ENCODE measurements at regions not wholly inside any gene's neighbourhood (a gene's known extent, or its start where the extent isn't known, plus 50 kb on each side); places are given as distances from the start of the nearest gene placed in this dataset.
"Not testable (repeated sequence)": the region's sequence is repeated elsewhere in the genome, so short reads cannot be mapped to it uniquely, and the experiment has no call there.

GRCh38 chr5:43798740-43799139 is 195.8 kb downstream of the NNT start:
- in situ Hi-C loops (cut with MboI; ENCODE audit: low sequenced_read_pairs in 4 of 4) (no loop called here), intact Hi-C loops (cut with DNase I; ENCODE audit: low total_unique reads) (no loop called here)
- no peak for DNase-seq
- Histone ChIP-seq H3K27me3 (no peaks in the 10 kb centered on the region), H3K36me3 (no peaks in the 10 kb centered on the region), H3K4me1 (no peaks in the 10 kb centered on the region), H3K27ac (no peak overlapping the region), H3K9me3 (no peaks in the 10 kb centered on the region), H3K4me3 (no peak overlapping the region)
- TF ChIP-seq POLR2A (IDR thresholded peaks at IDR 0.05) (no peak), CTCF (IDR thresholded peaks at IDR 0.05 in 4 of 5, conservative IDR thresholded peaks at IDR 0.05 in 1 of 5) (no peak)
- no peak for ATAC-seq

GRCh38 chr5:43791880-43792279 is 188.9 kb downstream of the NNT start:
- H3K4me1 ChIP-seq; H3K27ac ChIP-seq; H3K27me3 ChIP-seq; DNase-seq; H3K4me3 ChIP-seq; intact Hi-C loops (cut with DNase I; ENCODE audit: low total_unique reads); ATAC-seq; H3K9me3 ChIP-seq; in situ Hi-C loops (cut with MboI; ENCODE audit: low sequenced_read_pairs in 4 of 4); H3K36me3 ChIP-seq: not testable (repeated sequence)

GRCh38 chr5:43785198-43785597 is 182.2 kb downstream of the NNT start:
- DNase-seq (no peak), ATAC-seq (no peak)
- H3K27ac ChIP-seq, result no peak overlapping the region
- intact Hi-C loops (cut with DNase I; ENCODE audit: low total_unique reads), result no loop called here
- H3K4me1 ChIP-seq, result no peaks in the 10 kb centered on the region
- TF ChIP-seq POLR2A (IDR thresholded peaks at IDR 0.05), result no peak
- no peak for TF ChIP-seq CTCF (IDR thresholded peaks at IDR 0.05 in 4 of 5, conservative IDR thresholded peaks at IDR 0.05 in 1 of 5)
- in situ Hi-C loops (cut with MboI; ENCODE audit: low sequenced_read_pairs in 4 of 4), result no loop called here
- H3K36me3 ChIP-seq, result no peaks in the 10 kb centered on the region
- no peaks in the 10 kb centered on the region for H3K9me3 ChIP-seq
- no peak overlapping the region for H3K4me3 ChIP-seq
- no peaks in the 10 kb centered on the region for H3K27me3 ChIP-seq

DNA sequence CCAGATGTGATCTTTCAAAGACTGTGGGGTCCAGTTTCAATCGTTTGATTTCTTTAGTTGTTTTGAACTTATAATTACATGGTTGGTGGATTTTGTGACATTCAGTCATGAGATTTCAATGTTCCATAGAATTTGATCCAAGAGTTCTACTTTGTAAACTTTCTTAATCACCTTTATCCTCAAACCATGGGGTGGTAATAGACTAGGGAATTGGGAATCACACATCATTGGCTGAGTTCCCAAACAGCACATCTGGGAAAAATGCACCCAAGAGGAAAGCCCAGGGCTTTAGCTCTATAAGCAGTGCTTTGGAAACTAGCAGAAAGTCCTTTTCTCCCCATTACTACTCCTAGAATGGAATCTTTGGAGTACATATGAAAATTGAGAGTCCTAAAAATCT is 177.6 kb downstream of the NNT start:
- intact Hi-C loops (cut with DNase I; ENCODE audit: low total_unique reads), result no loop called here
- no peaks in the 10 kb centered on the region for H3K27me3 ChIP-seq
- ATAC-seq (no peak), DNase-seq (no peak)
- H3K9me3 ChIP-seq, result no peaks in the 10 kb centered on the region
- TF ChIP-seq POLR2A (IDR thresholded peaks at IDR 0.05), result no peak
- no peak for TF ChIP-seq CTCF (IDR thresholded peaks at IDR 0.05 in 4 of 5, conservative IDR thresholded peaks at IDR 0.05 in 1 of 5)
- H3K36me3 ChIP-seq, result no peaks in the 10 kb centered on the region
- in situ Hi-C loops (cut with MboI; ENCODE audit: low sequenced_read_pairs in 4 of 4), result no loop called here
- H3K27ac ChIP-seq, result no peak overlapping the region
- no peaks in the 10 kb centered on the region for H3K4me1 ChIP-seq
- no peak overlapping the region for H3K4me3 ChIP-seq

DNA sequence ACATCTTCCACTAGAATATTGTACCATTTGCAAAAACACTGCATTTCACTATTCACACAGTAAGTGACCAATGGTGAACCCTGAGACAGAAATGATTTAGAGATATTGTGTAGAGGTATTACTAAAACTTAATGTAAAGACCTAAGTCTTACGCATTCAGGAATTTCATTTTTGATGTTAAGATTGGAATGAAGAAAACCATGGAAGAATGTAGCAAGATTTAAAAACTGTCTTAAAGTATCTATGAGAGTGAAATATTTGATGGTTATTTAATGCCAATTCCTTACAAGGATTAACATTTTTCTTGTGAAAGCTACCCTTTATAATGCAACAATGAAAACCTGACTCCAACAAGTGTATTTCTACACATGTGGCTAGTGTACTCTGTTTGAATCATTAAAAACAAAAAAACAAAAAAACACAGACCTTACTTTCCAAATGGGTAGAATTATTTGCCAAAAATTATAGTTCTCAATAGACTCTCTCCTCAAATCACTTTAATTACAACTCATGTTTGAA is 172.0 kb downstream of the NNT start:
- intact Hi-C loops (cut with DNase I; ENCODE audit: low total_unique reads), result loop anchor here (10.0 kb wide), 1 partner anchor 270 kb away; no protein-coding TSS in a partner anchor
- H3K4me3 ChIP-seq, result no peak overlapping the region
- in situ Hi-C loops (cut with MboI; ENCODE audit: low sequenced_read_pairs in 4 of 4), result no loop called here
- H3K27ac ChIP-seq, result no peak overlapping the region
- ATAC-seq (no peak), DNase-seq (no peak)
- H3K4me1 ChIP-seq, result no peaks in the 10 kb centered on the region
- no peaks in the 10 kb centered on the region for H3K9me3 ChIP-seq
- H3K36me3 ChIP-seq, result no peaks in the 10 kb centered on the region
- H3K27me3 ChIP-seq, result no peaks in the 10 kb centered on the region
- TF ChIP-seq CTCF (IDR thresholded peaks at IDR 0.05 in 4 of 5, conservative IDR thresholded peaks at IDR 0.05 in 1 of 5) (no peak), POLR2A (IDR thresholded peaks at IDR 0.05) (no peak)

Measured in gastrocnemius medialis (tissue), 4 donors.